K562 (cell line): ENCODE measurements at regions not wholly inside any gene's neighbourhood (a gene's known extent, or its start where the extent isn't known, plus 50 kb on each side); places are given as distances from the start of the nearest gene placed in this dataset.
"Not testable (repeated sequence)": the region's sequence is repeated elsewhere in the genome, so short reads cannot be mapped to it uniquely, and the experiment has no call there.

Experiments used
- ATAC-seq: fragments of 200-7000 bp; cut with Tn5 transposase; 3 replicates; pipeline ENCODE4 v1.9.1; 2020; ENCODE audit warnings: moderate library complexity
- BruUV-seq: library from RNA; stranded (reverse); fragments of 400-500 nt; replicated peaks from 2 replicates; lab custom pipeline; 2021; lab: Mats Ljungman, UMichigan
- CTCF ChIA-PET: fragments of 300-600 bp; formaldehyde crosslinking; extraction: SDS; loops from one replicate; lab custom pipeline; 2021; ENCODE audit warnings: low intra/inter-chr PET ratio; lab: Yijun Ruan, JAX
- POLR2A ChIA-PET: fragments of 300-600, 350-650 bp; sonication (Branson Sonifier 250); formaldehyde crosslinking; extraction: SDS; loops from one replicate; lab custom pipeline; 2021; ENCODE audit warnings: antibody characterized with exemption, inconsistent platforms; lab: Yijun Ruan, JAX
- DNase-seq, 4 experiments: peaks; one replicate each; pipeline versions ENCODE4 v3.0.0 to v3.0.0-alpha.2; 2011 to 2018; ENCODE audit warnings: low spot score in 3 of 4, mixed read lengths in 3 of 4; ENCODE audit errors: extremely low read depth in 1 of 4
- FAIRE-seq: peaks from 2 replicates; lab custom pipeline; 2011; peaks lifted over from hg19 to GRCh38; lab: Jason Lieb, UNC
- H2AFZ ChIP-seq: 2 replicates; pipeline ENCODE4 v1.6.0; 2011; ENCODE audit warnings: low read depth, low read length, control low read depth, inconsistent platforms
- H3K27ac ChIP-seq: fragments of 200-600 bp; 3 replicates; pipeline ENCODE4 v1.8.0; 2011; ENCODE audit warnings: low read depth, mild to moderate bottlenecking, control low read depth, inconsistent platforms, low read length, moderate library complexity, mixed read lengths; ENCODE audit errors: extremely low read depth
- H3K27me3 ChIP-seq, 2 experiments: fragments of 300-600 bp in 1 of 2; 2 replicates in 1 of 2; 3 replicates in 1 of 2; pipeline versions ENCODE4 v1.6.0 to v1.8.0; 2011; ENCODE audit warnings: inconsistent platforms in 2 of 2, low read length in 2 of 2, mild to moderate bottlenecking in 1 of 2, mixed read lengths in 1 of 2, moderate library complexity in 1 of 2; ENCODE audit not compliant: control insufficient read depth in 2 of 2, insufficient read depth in 2 of 2
- H3K36me3 ChIP-seq: fragments of 300-600 bp; 3 replicates; pipeline ENCODE4 v1.8.0; 2011; ENCODE audit warnings: mild to moderate bottlenecking, low read length, inconsistent platforms; ENCODE audit not compliant: control insufficient read depth, insufficient read depth
- H3K4me1 ChIP-seq, 2 experiments: fragments of 200-600 bp in 1 of 2; replicated peaks in 1 of 2; 2 replicates in 1 of 2; 3 replicates in 1 of 2; pipeline versions ENCODE4 v1.5.1 to v1.8.0; 2011; ENCODE audit warnings: inconsistent platforms in 2 of 2, low read length in 2 of 2, mild to moderate bottlenecking in 1 of 2, mixed read lengths in 1 of 2, moderate library complexity in 1 of 2; ENCODE audit not compliant: control insufficient read depth in 2 of 2, insufficient read depth in 2 of 2
- H3K4me2 ChIP-seq: 2 replicates; pipeline ENCODE4 v1.6.1; 2011; ENCODE audit warnings: low read length, control low read depth, inconsistent platforms, mixed read lengths; ENCODE audit not compliant: insufficient read depth
- H3K4me3 ChIP-seq: fragments of 200-600 bp; sonication (generic), shearing (Covaris generic); 2 replicates; pipeline ENCODE4 v1.5.1; 2016; ENCODE audit warnings: control low read depth, inconsistent platforms
- H3K79me2 ChIP-seq: fragments of 200-600 bp; 3 replicates; pipeline ENCODE4 v1.8.0; 2011; ENCODE audit warnings: low read length, inconsistent platforms; ENCODE audit not compliant: control insufficient read depth, insufficient read depth
- H3K9ac ChIP-seq, 2 experiments: 2 replicates each; pipeline versions ENCODE4 v1.6.0 to v1.6.1; 2011; ENCODE audit warnings: low read depth in 2 of 2, low read length in 2 of 2, control low read depth in 1 of 2, inconsistent platforms in 1 of 2, mild to moderate bottlenecking in 1 of 2, mixed read lengths in 1 of 2; ENCODE audit not compliant: insufficient read depth in 1 of 2
- H3K9me1 ChIP-seq: one replicate; pipeline ENCODE4 v1.6.0; 2011; ENCODE audit warnings: inconsistent platforms, mild to moderate bottlenecking, low read length, moderate library complexity; ENCODE audit not compliant: control insufficient read depth, insufficient read depth
- H3K9me3 ChIP-seq: replicated peaks from 2 replicates; pipeline ENCODE4 v1.5.1; 2011; ENCODE audit warnings: low read depth, low read length, inconsistent platforms; ENCODE audit not compliant: control insufficient read depth, insufficient read depth
- H4K20me1 ChIP-seq: replicated peaks from 2 replicates; pipeline ENCODE4 v1.6.1; 2011; ENCODE audit warnings: low read length, inconsistent platforms, mixed read lengths; ENCODE audit not compliant: control insufficient read depth, insufficient read depth
- EP400 ChIP-seq: fragments of 450-650 bp; IDR thresholded peaks from 2 replicates; pipeline ENCODE4 v1.6.1; 2017; ENCODE audit warnings: antibody characterized with exemption, mild to moderate bottlenecking, moderate library complexity
- WGBS: fragments of 100-300 bp; shearing (Covaris generic); methylation state at CpG from one replicate; pipeline ENCODE4 v1.1.6; 2016; ENCODE audit warnings: low coverage, mixed read lengths; ENCODE audit not compliant: insufficient coverage; ENCODE audit errors: missing lambda C conversion rate; 5-methylcytosine and 5-hydroxymethylcytosine counted together
- in situ Hi-C: fragments of 300-500 bp; cut with MboI; formaldehyde crosslinking; loops from 4 replicates; pipeline ENCODE4 v1.15.0; 2018; ENCODE audit warnings: inconsistent platforms, mixed read lengths
- intact Hi-C: fragments of 100-400 bp; cut with micrococcal nuclease; formaldehyde crosslinking; loops from 2 replicates; pipeline ENCODE4 v1.14.2; 2022
- TF ChIP-seq, protein P1 (sequence below): fragments of 450-650 bp; formaldehyde crosslinking; IDR thresholded peaks from 2 replicates; pipeline ENCODE4 v1.4.0; 2020; ENCODE audit warnings: mild to moderate bottlenecking, mixed read lengths

DNA sequence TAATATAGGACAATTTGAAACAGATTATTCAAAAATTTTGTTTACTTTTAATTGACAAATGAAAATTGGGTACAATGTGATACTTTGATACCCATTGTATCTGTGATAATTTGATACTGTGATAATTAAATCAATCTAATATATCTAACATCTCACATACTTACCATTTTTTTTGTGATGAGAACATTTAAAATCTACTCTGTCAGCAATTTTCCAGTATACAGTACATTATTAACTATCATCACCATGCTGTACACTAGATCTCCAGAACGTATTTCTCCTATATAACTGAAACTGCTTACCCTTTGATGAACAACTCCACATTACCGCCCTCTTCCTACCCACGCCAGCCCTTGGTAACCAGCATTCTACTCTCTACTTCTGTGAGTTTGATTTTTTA lies 139.7 kb upstream of the TFPI start (continued):
- no peak for TF ChIP-seq EP400
- TF ChIP-seq, protein P1, sequence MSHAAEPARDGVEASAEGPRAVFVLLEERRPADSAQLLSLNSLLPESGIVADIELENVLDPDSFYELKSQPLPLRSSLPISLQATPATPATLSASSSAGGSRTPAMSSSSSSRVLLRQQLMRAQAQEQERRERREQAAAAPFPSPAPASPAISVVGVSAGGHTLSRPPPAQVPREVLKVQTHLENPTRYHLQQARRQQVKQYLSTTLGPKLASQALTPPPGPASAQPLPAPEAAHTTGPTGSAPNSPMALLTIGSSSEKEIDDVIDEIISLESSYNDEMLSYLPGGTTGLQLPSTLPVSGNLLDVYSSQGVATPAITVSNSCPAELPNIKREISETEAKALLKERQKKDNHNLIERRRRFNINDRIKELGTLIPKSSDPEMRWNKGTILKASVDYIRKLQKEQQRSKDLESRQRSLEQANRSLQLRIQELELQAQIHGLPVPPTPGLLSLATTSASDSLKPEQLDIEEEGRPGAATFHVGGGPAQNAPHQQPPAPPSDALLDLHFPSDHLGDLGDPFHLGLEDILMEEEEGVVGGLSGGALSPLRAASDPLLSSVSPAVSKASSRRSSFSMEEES (CRISPR knock-in tag), result no peak

DNA sequence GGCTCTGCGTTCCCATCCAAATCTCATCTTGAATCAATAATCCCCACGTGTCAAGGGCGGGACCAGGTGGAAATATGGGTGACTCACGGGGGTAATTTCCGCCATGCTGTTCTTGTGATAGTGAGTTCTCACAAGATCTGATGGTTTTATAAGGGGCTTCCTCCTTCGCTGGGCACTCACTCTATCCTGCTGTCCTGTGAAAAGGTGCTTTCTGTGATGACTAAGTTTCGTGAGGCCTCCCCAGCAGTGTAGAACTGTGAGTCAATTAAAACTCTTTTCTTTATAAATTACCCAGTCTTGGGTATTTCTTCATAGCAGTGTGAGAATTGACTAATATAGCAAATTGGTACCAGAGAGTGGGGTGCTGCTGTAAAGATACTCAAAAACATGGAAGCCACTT lies 142.4 kb upstream of the TFPI start:
- POLR2A ChIA-PET, result not testable (repeated sequence)
- 5% methylated on average over 7 of the region's 7 CpGs for WGBS

More for the DNA sequence above, 142.4 kb upstream of the TFPI start:
- in situ Hi-C loops, CTCF ChIA-PET, intact Hi-C loops, H3K4me1 ChIP-seq, H3K27me3 ChIP-seq, H4K20me1 ChIP-seq, H3K27ac ChIP-seq, H3K9ac ChIP-seq, H3K9me3 ChIP-seq, FAIRE-seq, ATAC-seq, BruUV-seq, H3K36me3 ChIP-seq, H3K9me1 ChIP-seq, H2AFZ ChIP-seq, DNase-seq, H3K79me2 ChIP-seq, H3K4me2 ChIP-seq, H3K4me3 ChIP-seq: not testable (repeated sequence)
